GM10248 (cell line): ENCODE measurements at regions not wholly inside any gene's neighbourhood (a gene's known extent, or its start where the extent isn't known, plus 50 kb on each side); places are given as distances from the start of the nearest gene placed in this dataset.

Experiments used
- CTCF ChIA-PET: fragments of 300-600 bp; sonication (Branson Sonifier 250); formaldehyde crosslinking; extraction: SDS; loops from one replicate; lab custom pipeline; 2021; ENCODE audit warnings: antibody characterized with exemption; lab: Yijun Ruan, JAX
- POLR2A ChIA-PET: fragments of 350-650 bp; sonication (Branson Sonifier 250); formaldehyde crosslinking; extraction: SDS; loops from one replicate; lab custom pipeline; 2020; ENCODE audit warnings: antibody characterized with exemption; lab: Yijun Ruan, JAX
- DNase-seq: peaks from one replicate; pipeline ENCODE4 v3.0.0; 2012; ENCODE audit errors: extremely low spot score
- CTCF ChIP-seq: IDR thresholded peaks from 2 replicates; pipeline ENCODE4 v1.5.1; 2012; ENCODE audit warnings: mild to moderate bottlenecking, low read depth; ENCODE audit errors: extremely low read depth, missing control alignments, control extremely low read depth

- TF ChIP-seq CTCF = no peak
- ChIA-PET POLR2A (no interaction called here), CTCF (no interaction called here)
- DNase-seq = no peak
These were observed 50.0 kb upstream of the PPP1R3C start for GRCh38 chr10:91682912-91683311.
